Panc1 (cell line): ENCODE measurements at regions not wholly inside any gene's neighbourhood (a gene's known extent, or its start where the extent isn't known, plus 50 kb on each side); places are given as distances from the start of the nearest gene placed in this dataset.

Experiments used
- ATAC-seq: fragments of 200-7000 bp; cut with Tn5 transposase; 2 replicates; pipeline ENCODE4 v1.9.1; 2020; ENCODE audit warnings: mild to moderate bottlenecking, moderate library complexity
- BruUV-seq: library from RNA; stranded (reverse); fragments of 400-500 nt; replicated peaks from 2 replicates; lab custom pipeline; 2021; lab: Mats Ljungman, UMichigan
- CTCF ChIA-PET: fragments of 300-600 bp; sonication (Branson Sonifier 250); formaldehyde crosslinking; loops from one replicate; lab custom pipeline; 2022; ENCODE audit warnings: antibody characterized with exemption; lab: Charles Lee
- POLR2A ChIA-PET: fragments of 300-600 bp; sonication (Branson Sonifier 250); formaldehyde crosslinking; loops from one replicate; lab custom pipeline; 2022; ENCODE audit warnings: antibody characterized with exemption; lab: Charles Lee
- DNase-seq: peaks from one replicate; pipeline ENCODE4 v3.0.0-alpha.2; 2010; ENCODE audit warnings: low read depth, low spot score
- H3K27ac ChIP-seq: 2 replicates; pipeline ENCODE4 v1.5.1; 2011; ENCODE audit warnings: mild to moderate bottlenecking, low read length, inconsistent platforms
- H3K27me3 ChIP-seq: fragments of 200-500 bp; sonication (Bioruptor generic); 2 replicates; pipeline ENCODE4 v1.6.0; 2014; ENCODE audit warnings: low read length, inconsistent platforms; ENCODE audit not compliant: control insufficient read depth, insufficient read depth
- H3K36me3 ChIP-seq: fragments of 200-500 bp; sonication (Bioruptor generic); 2 replicates; pipeline ENCODE4 v1.5.1; 2014; ENCODE audit warnings: inconsistent platforms, mild to moderate bottlenecking, low read length, moderate library complexity; ENCODE audit not compliant: control insufficient read depth, insufficient read depth
- H3K4me1 ChIP-seq: 2 replicates; pipeline ENCODE4 v1.5.1; 2011; ENCODE audit warnings: inconsistent platforms, mild to moderate bottlenecking, low read length, moderate library complexity; ENCODE audit not compliant: control insufficient read depth, insufficient read depth
- H3K4me3 ChIP-seq, 2 experiments: 2 replicates each; pipeline ENCODE4 v1.5.1; 2011 to 2012; ENCODE audit warnings: low read depth in 2 of 2, low read length in 2 of 2, mild to moderate bottlenecking in 2 of 2, inconsistent platforms in 1 of 2, moderate library complexity in 1 of 2
- H3K9me3 ChIP-seq: fragments of 200-500 bp; sonication (Bioruptor generic); 2 replicates; pipeline ENCODE4 v1.5.1; 2014; ENCODE audit warnings: low read depth, mild to moderate bottlenecking, inconsistent platforms, low read length, moderate library complexity; ENCODE audit not compliant: control insufficient read depth, insufficient read depth
- POLR2AphosphoS5 ChIP-seq: IDR thresholded peaks from 2 replicates; pipeline ENCODE4 v1.6.1; 2012; ENCODE audit warnings: mild to moderate bottlenecking, low read depth, low read length, moderate library complexity
- REST ChIP-seq, 2 experiments: IDR thresholded peaks; 2 replicates each; pipeline ENCODE4 v1.6.1; 2011 to 2012; ENCODE audit warnings: low read depth in 2 of 2, control low read depth in 1 of 2, low read length in 1 of 2, mild to moderate bottlenecking in 1 of 2, moderate library complexity in 1 of 2; ENCODE audit not compliant: insufficient read depth in 1 of 2
- SIN3A ChIP-seq: IDR thresholded peaks from 2 replicates; pipeline ENCODE4 v1.6.1; 2012; ENCODE audit warnings: low read depth, mild to moderate bottlenecking, low read length, moderate library complexity, borderline replicate concordance; ENCODE audit not compliant: insufficient read depth
- TCF7L2 ChIP-seq: IDR thresholded peaks from 2 replicates; pipeline ENCODE4 v1.6.1; 2011; ENCODE audit warnings: mild to moderate bottlenecking, low read depth, low read length, inconsistent platforms
- in situ Hi-C: cut with HindIII; loops from 2 replicates; pipeline ENCODE4 v1.10.0; 2016; ENCODE audit warnings: low sequenced_read_pairs, low pct_unique_long_range_greater_than_20kb
- intact Hi-C: fragments of 100-400 bp; cut with micrococcal nuclease; formaldehyde crosslinking; loops from one replicate; pipeline ENCODE4 v1.10.0; 2022; ENCODE audit not compliant: unreplicated experiment
- TF ChIP-seq, protein P1 (sequence below): fragments of 450-650 bp; IDR thresholded peaks from 2 replicates; pipeline ENCODE4 v1.5.1; 2017; ENCODE audit warnings: mild to moderate bottlenecking

GRCh38 chr5:121090822-121091221 is 626.7 kb downstream of the PRR16 start:
- Histone ChIP-seq H3K36me3 (no peaks in the 10 kb centered on the region), H3K27ac (no peak overlapping the region), H3K9me3 (no peaks in the 10 kb centered on the region; the same call in 1 of the 2 replicates), H3K27me3 (no peaks in the 10 kb centered on the region), H3K4me1 (no peaks in the 10 kb centered on the region), H3K4me3 (no peak overlapping the region)
- ATAC-seq (no peak), DNase-seq (no peak)
- ChIA-PET POLR2A (no interaction called here), CTCF (no interaction called here)
- no TSS peak for BruUV-seq
- intact Hi-C loops (no loop called here), in situ Hi-C loops (no loop called here)
- TF ChIP-seq REST (IDR thresholded peaks at IDR 0.05; ENCODE audit: insufficient read depth in 1 of 2, low read depth in 2 of 2, low read length in 1 of 2) (no peak), TCF7L2 (no peak), SIN3A (no peak), POLR2AphosphoS5 (no peak)
- TF ChIP-seq, protein P1, sequence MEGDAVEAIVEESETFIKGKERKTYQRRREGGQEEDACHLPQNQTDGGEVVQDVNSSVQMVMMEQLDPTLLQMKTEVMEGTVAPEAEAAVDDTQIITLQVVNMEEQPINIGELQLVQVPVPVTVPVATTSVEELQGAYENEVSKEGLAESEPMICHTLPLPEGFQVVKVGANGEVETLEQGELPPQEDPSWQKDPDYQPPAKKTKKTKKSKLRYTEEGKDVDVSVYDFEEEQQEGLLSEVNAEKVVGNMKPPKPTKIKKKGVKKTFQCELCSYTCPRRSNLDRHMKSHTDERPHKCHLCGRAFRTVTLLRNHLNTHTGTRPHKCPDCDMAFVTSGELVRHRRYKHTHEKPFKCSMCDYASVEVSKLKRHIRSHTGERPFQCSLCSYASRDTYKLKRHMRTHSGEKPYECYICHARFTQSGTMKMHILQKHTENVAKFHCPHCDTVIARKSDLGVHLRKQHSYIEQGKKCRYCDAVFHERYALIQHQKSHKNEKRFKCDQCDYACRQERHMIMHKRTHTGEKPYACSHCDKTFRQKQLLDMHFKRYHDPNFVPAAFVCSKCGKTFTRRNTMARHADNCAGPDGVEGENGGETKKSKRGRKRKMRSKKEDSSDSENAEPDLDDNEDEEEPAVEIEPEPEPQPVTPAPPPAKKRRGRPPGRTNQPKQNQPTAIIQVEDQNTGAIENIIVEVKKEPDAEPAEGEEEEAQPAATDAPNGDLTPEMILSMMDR: no peak

- BruUV-seq: no TSS peak
- Histone ChIP-seq H3K27me3 (no peaks in the 10 kb centered on the region), H3K9me3 (no peaks in the 10 kb centered on the region), H3K4me1 (no peaks in the 10 kb centered on the region), H3K27ac (no peak overlapping the region), H3K36me3 (no peaks in the 10 kb centered on the region), H3K4me3 (no peak overlapping the region)
- no peak for DNase-seq
- no peak for ATAC-seq
- CTCF ChIA-PET: no interaction called here
- POLR2A ChIA-PET: no interaction called here
- in situ Hi-C loops: no loop called here
- TF ChIP-seq, protein P1: no peak
- no peak for TF ChIP-seq TCF7L2
- no peak for TF ChIP-seq POLR2AphosphoS5
- TF ChIP-seq REST (IDR thresholded peaks at IDR 0.05; ENCODE audit: insufficient read depth in 1 of 2, low read depth in 2 of 2, low read length in 1 of 2): no peak
- TF ChIP-seq SIN3A: no peak
- intact Hi-C loops: no loop called here
These were observed 636.8 kb downstream of the PRR16 start for GRCh38 chr5:121100931-121101330.
